MM.1S (cell line): ENCODE measurements at regions not wholly inside any gene's neighbourhood (a gene's known extent, or its start where the extent isn't known, plus 50 kb on each side); places are given as distances from the start of the nearest gene placed in this dataset.

Experiments used
- CTCF ChIP-seq: fragments of 300-600 bp; sonication (generic); IDR thresholded peaks from 2 replicates; pipeline ENCODE4 v1.5.1; 2016; ENCODE audit warnings: antibody characterized with exemption, low read length, mixed read lengths
- EZH2 ChIP-seq: fragments of 300-600 bp; sonication (generic); optimal IDR thresholded peaks from 2 replicates; pipeline ENCODE3; 2017; ENCODE audit warnings: low read depth, mild to moderate bottlenecking, antibody characterized with exemption, low read length, mixed read lengths
- EZH2phosphoT487 ChIP-seq: fragments of 300-600 bp; sonication (generic); IDR thresholded peaks from 2 replicates; pipeline ENCODE4 v1.6.1; 2018; ENCODE audit warnings: antibody characterized with exemption, low read length

DNA sequence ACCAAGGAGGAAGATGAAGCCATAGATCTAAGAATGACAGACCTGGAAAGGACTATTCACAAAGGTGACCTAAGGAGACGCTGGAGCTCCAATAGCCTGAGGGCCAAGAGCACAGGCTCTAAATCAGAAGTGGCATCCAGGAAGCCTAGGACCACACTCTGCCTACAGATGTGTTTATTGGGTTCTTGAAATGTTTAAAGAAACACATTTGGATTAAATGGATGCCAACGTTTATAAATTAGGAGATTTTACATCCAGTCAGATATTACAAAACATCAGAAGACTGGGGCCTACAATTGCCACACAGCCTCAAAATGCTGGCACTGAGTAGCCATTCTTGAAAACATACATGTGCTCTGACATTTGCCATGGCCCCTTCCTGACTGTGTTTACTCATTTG lies 80.9 kb downstream of the HMHB1 start:
- TF ChIP-seq CTCF (no peak), EZH2 (no peak), EZH2phosphoT487 (no peak)
